ENCODE measurements at regions not wholly inside any gene's neighbourhood (a gene's known extent, or its start where the extent isn't known, plus 50 kb on each side); places are given as distances from the start of the nearest gene placed in this dataset.

DNA sequence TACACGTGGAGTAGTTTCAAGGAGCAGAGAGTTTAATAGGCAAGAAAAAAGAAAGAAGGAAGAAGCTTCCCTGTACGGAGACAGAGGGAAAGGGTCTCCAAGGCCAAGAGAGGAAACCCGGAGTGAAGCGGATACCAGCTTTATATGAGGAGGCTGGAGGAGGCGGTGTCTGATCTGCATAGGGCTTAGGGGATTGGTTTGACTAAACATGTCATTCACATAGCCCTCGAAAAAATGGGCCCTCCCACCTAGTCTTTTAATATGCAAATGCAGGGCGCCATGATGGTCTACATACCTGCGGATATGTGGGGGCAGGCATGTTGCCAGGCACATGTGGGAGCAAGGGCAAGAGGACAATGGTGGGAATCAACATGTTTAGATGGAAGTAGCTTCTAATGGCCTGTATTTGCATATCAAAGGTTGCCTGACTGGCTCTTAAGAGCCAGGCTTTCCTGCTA, 103.1 kb upstream of the UGT8 start:
- TF ChIP-seq, protein P1, sequence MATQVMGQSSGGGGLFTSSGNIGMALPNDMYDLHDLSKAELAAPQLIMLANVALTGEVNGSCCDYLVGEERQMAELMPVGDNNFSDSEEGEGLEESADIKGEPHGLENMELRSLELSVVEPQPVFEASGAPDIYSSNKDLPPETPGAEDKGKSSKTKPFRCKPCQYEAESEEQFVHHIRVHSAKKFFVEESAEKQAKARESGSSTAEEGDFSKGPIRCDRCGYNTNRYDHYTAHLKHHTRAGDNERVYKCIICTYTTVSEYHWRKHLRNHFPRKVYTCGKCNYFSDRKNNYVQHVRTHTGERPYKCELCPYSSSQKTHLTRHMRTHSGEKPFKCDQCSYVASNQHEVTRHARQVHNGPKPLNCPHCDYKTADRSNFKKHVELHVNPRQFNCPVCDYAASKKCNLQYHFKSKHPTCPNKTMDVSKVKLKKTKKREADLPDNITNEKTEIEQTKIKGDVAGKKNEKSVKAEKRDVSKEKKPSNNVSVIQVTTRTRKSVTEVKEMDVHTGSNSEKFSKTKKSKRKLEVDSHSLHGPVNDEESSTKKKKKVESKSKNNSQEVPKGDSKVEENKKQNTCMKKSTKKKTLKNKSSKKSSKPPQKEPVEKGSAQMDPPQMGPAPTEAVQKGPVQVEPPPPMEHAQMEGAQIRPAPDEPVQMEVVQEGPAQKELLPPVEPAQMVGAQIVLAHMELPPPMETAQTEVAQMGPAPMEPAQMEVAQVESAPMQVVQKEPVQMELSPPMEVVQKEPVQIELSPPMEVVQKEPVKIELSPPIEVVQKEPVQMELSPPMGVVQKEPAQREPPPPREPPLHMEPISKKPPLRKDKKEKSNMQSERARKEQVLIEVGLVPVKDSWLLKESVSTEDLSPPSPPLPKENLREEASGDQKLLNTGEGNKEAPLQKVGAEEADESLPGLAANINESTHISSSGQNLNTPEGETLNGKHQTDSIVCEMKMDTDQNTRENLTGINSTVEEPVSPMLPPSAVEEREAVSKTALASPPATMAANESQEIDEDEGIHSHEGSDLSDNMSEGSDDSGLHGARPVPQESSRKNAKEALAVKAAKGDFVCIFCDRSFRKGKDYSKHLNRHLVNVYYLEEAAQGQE (IDR thresholded peaks at IDR 0.05; ENCODE audit: borderline replicate concordance): no peak
- TF ChIP-seq, protein P2, sequence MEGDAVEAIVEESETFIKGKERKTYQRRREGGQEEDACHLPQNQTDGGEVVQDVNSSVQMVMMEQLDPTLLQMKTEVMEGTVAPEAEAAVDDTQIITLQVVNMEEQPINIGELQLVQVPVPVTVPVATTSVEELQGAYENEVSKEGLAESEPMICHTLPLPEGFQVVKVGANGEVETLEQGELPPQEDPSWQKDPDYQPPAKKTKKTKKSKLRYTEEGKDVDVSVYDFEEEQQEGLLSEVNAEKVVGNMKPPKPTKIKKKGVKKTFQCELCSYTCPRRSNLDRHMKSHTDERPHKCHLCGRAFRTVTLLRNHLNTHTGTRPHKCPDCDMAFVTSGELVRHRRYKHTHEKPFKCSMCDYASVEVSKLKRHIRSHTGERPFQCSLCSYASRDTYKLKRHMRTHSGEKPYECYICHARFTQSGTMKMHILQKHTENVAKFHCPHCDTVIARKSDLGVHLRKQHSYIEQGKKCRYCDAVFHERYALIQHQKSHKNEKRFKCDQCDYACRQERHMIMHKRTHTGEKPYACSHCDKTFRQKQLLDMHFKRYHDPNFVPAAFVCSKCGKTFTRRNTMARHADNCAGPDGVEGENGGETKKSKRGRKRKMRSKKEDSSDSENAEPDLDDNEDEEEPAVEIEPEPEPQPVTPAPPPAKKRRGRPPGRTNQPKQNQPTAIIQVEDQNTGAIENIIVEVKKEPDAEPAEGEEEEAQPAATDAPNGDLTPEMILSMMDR (IDR thresholded peaks at IDR 0.05; ENCODE audit: poor library complexity, severe bottlenecking): no peak
- no peak for TF ChIP-seq MXI1 (conservative IDR thresholded peaks at IDR 0.05; ENCODE audit: poor library complexity, severe bottlenecking)
